ENCODE measurements at regions not wholly inside any gene's neighbourhood (a gene's known extent, or its start where the extent isn't known, plus 50 kb on each side); places are given as distances from the start of the nearest gene placed in this dataset.
"Not testable (repeated sequence)": the region's sequence is repeated elsewhere in the genome, so short reads cannot be mapped to it uniquely, and the experiment has no call there.

- Mint-ChIP-seq H3K27ac (no peak overlapping the region), H3K4me1 (no peaks in the 10 kb centered on the region), H3K9me3 (peaks cover 0 to 15% (median 5%) of the 10 kb centered on the region in 11 donors), H3K36me3 (peaks cover 0 to 4% (median 0%) of the 10 kb centered on the region in 5 donors), H3K27me3 (no peaks in the 10 kb centered on the region), H3K4me3 (no peak overlapping the region)
- no peaks in the 10 kb centered on the region for H3K36me3 ChIP-seq (ENCODE audit: control insufficient read depth in 2 of 3, insufficient read depth in 3 of 3, low read length in 3 of 3)
- DNase-seq (no peak), ATAC-seq (no peak)
- no peaks in the 10 kb centered on the region for H3K4me1 ChIP-seq (ENCODE audit: control insufficient read depth in 2 of 2, insufficient read depth in 2 of 2, low read length in 2 of 2)
- no peak overlapping the region for H3K27ac ChIP-seq (ENCODE audit: low read depth, low read length)
- H3K9me3 ChIP-seq (ENCODE audit: control insufficient read depth in 2 of 3, low read length in 3 of 3): no peaks in the 10 kb centered on the region
- POLR2A ChIA-PET: no interaction called here
- intact Hi-C loops (cut with micrococcal nuclease): no loop called here
- H3K4me3 ChIP-seq (ENCODE audit: low read length): no peak overlapping the region
- CTCF ChIA-PET: no interaction called here
- H3K27me3 ChIP-seq (ENCODE audit: control insufficient read depth in 2 of 2, insufficient read depth in 2 of 2, low read length in 2 of 2): no peaks in the 10 kb centered on the region
These were observed 454.8 kb upstream of the CDH11 start for GRCh38 chr16:65576631-65577030.

GRCh38 chr16:65576139-65576538, 454.3 kb upstream of the CDH11 start:
- no peaks in the 10 kb centered on the region for H3K36me3 ChIP-seq (ENCODE audit: control insufficient read depth in 2 of 3, insufficient read depth in 3 of 3, low read length in 3 of 3)
- no peak overlapping the region for H3K27ac Mint-ChIP-seq
- H3K36me3 Mint-ChIP-seq: peaks cover 0 to 4% (median 0%) of the 10 kb centered on the region in 5 donors
- no peaks in the 10 kb centered on the region for H3K4me1 ChIP-seq (ENCODE audit: control insufficient read depth in 2 of 2, insufficient read depth in 2 of 2, low read length in 2 of 2)
- no peak overlapping the region for H3K27ac ChIP-seq (ENCODE audit: low read depth, low read length)
- DNase-seq: no peak
- H3K4me1 Mint-ChIP-seq: no peaks in the 10 kb centered on the region
- intact Hi-C loops (cut with micrococcal nuclease): no loop called here
- H3K4me3 ChIP-seq (ENCODE audit: low read length): no peak overlapping the region
- no peaks in the 10 kb centered on the region for H3K9me3 ChIP-seq (ENCODE audit: control insufficient read depth in 2 of 3, low read length in 3 of 3)
- H3K27me3 ChIP-seq (ENCODE audit: control insufficient read depth in 2 of 2, insufficient read depth in 2 of 2, low read length in 2 of 2): no peaks in the 10 kb centered on the region
- CTCF ChIA-PET: no interaction called here
- no peak overlapping the region for H3K4me3 Mint-ChIP-seq
- ATAC-seq: no peak
- no peaks in the 10 kb centered on the region for H3K27me3 Mint-ChIP-seq
- H3K9me3 Mint-ChIP-seq: peaks cover 0 to 15% (median 6%) of the 10 kb centered on the region in 11 donors
- POLR2A ChIA-PET: no interaction called here

- ATAC-seq (no peak), DNase-seq (no peak)
- Mint-ChIP-seq H3K36me3 (peaks cover 0 to 4% (median 0%) of the 10 kb centered on the region in 5 donors), H3K4me3 (no peak overlapping the region), H3K27me3 (no peaks in the 10 kb centered on the region), H3K9me3 (peaks cover 0 to 18% (median 8%) of the 10 kb centered on the region in 11 donors), H3K27ac (no peak overlapping the region), H3K4me1 (no peaks in the 10 kb centered on the region)
- ChIA-PET POLR2A (no interaction called here), CTCF (no interaction called here)
- Histone ChIP-seq H3K27me3 (ENCODE audit: control insufficient read depth in 2 of 2, insufficient read depth in 2 of 2, low read length in 2 of 2) (no peaks in the 10 kb centered on the region), H3K4me3 (ENCODE audit: low read length) (no peak overlapping the region), H3K4me1 (ENCODE audit: control insufficient read depth in 2 of 2, insufficient read depth in 2 of 2, low read length in 2 of 2) (no peaks in the 10 kb centered on the region), H3K36me3 (ENCODE audit: control insufficient read depth in 2 of 3, insufficient read depth in 3 of 3, low read length in 3 of 3) (no peaks in the 10 kb centered on the region), H3K27ac (ENCODE audit: low read depth, low read length) (no peak overlapping the region), H3K9me3 (ENCODE audit: control insufficient read depth in 2 of 3, low read length in 3 of 3) (no peaks in the 10 kb centered on the region)
- intact Hi-C loops (cut with micrococcal nuclease): no loop called here
These were observed 452.6 kb upstream of the CDH11 start for GRCh38 chr16:65574326-65574966.

- ChIA-PET CTCF (no interaction called here), POLR2A (no interaction called here)
- ATAC-seq: no peak
- no peaks in the 10 kb centered on the region for H3K4me1 Mint-ChIP-seq
- H3K4me3 Mint-ChIP-seq: no peak overlapping the region
- H3K36me3 Mint-ChIP-seq: peaks cover 0 to 4% (median 0%) of the 10 kb centered on the region in 5 donors
- no peaks in the 10 kb centered on the region for H3K27me3 ChIP-seq (ENCODE audit: control insufficient read depth in 2 of 2, insufficient read depth in 2 of 2, low read length in 2 of 2)
- H3K27ac ChIP-seq (ENCODE audit: low read depth, low read length): no peak overlapping the region
- no peaks in the 10 kb centered on the region for H3K36me3 ChIP-seq (ENCODE audit: control insufficient read depth in 2 of 3, insufficient read depth in 3 of 3, low read length in 3 of 3)
- H3K4me3 ChIP-seq (ENCODE audit: low read length): no peak overlapping the region
- H3K27me3 Mint-ChIP-seq: no peaks in the 10 kb centered on the region
- H3K27ac Mint-ChIP-seq: no peak overlapping the region
- intact Hi-C loops (cut with micrococcal nuclease): no loop called here
- no peak for DNase-seq
- H3K4me1 ChIP-seq (ENCODE audit: control insufficient read depth in 2 of 2, insufficient read depth in 2 of 2, low read length in 2 of 2): no peaks in the 10 kb centered on the region
- no peaks in the 10 kb centered on the region for H3K9me3 ChIP-seq (ENCODE audit: control insufficient read depth in 2 of 3, low read length in 3 of 3)
- H3K9me3 Mint-ChIP-seq: peaks cover 0 to 18% (median 5%) of the 10 kb centered on the region in 11 donors
These were observed 450.3 kb upstream of the CDH11 start for GRCh38 chr16:65572156-65572555.

- DNase-seq (no peak), ATAC-seq (no peak)
- Mint-ChIP-seq H3K27ac (no peak overlapping the region), H3K27me3 (no peaks in the 10 kb centered on the region), H3K36me3 (no peaks in the 10 kb centered on the region), H3K9me3 (peaks cover 0 to 17% (median 3%) of the 10 kb centered on the region in 11 donors), H3K4me1 (no peaks in the 10 kb centered on the region), H3K4me3 (no peak overlapping the region)
- Histone ChIP-seq H3K36me3 (ENCODE audit: control insufficient read depth in 2 of 3, insufficient read depth in 3 of 3, low read length in 3 of 3) (no peaks in the 10 kb centered on the region), H3K4me3 (ENCODE audit: low read length) (no peak overlapping the region), H3K4me1 (ENCODE audit: control insufficient read depth in 2 of 2, insufficient read depth in 2 of 2, low read length in 2 of 2) (no peaks in the 10 kb centered on the region), H3K9me3 (ENCODE audit: control insufficient read depth in 2 of 3, low read length in 3 of 3) (no peaks in the 10 kb centered on the region), H3K27me3 (ENCODE audit: control insufficient read depth in 2 of 2, insufficient read depth in 2 of 2, low read length in 2 of 2) (no peaks in the 10 kb centered on the region), H3K27ac (ENCODE audit: low read depth, low read length) (no peak overlapping the region)
- intact Hi-C loops (cut with micrococcal nuclease): no loop called here
- ChIA-PET CTCF (no interaction called here), POLR2A (no interaction called here)
These were observed 448.4 kb upstream of the CDH11 start for GRCh38 chr16:65570261-65570660.

- peaks cover 0 to 3% (median 0%) of the 10 kb centered on the region in 5 donors for H3K36me3 Mint-ChIP-seq
- no peak overlapping the region for H3K4me3 ChIP-seq (ENCODE audit: low read length)
- no peak overlapping the region for H3K27ac ChIP-seq (ENCODE audit: low read depth, low read length)
- DNase-seq: no peak
- H3K4me1 Mint-ChIP-seq: no peaks in the 10 kb centered on the region
- no peak overlapping the region for H3K27ac Mint-ChIP-seq
- ChIA-PET CTCF (no interaction called here), POLR2A (no interaction called here)
- intact Hi-C loops (cut with micrococcal nuclease): no loop called here
- H3K4me3 Mint-ChIP-seq: no peak overlapping the region
- ATAC-seq: no peak
- peaks cover 0 to 4% (median 0%) of the 10 kb centered on the region in 3 experiments for H3K9me3 ChIP-seq (ENCODE audit: control insufficient read depth in 2 of 3, low read length in 3 of 3)
- no peaks in the 10 kb centered on the region for H3K36me3 ChIP-seq (ENCODE audit: control insufficient read depth in 2 of 3, insufficient read depth in 3 of 3, low read length in 3 of 3)
- H3K4me1 ChIP-seq (ENCODE audit: control insufficient read depth in 2 of 2, insufficient read depth in 2 of 2, low read length in 2 of 2): no peaks in the 10 kb centered on the region
- H3K27me3 Mint-ChIP-seq: peaks cover 0 to 3% (median 0%) of the 10 kb centered on the region in 5 donors
- no peaks in the 10 kb centered on the region for H3K27me3 ChIP-seq (ENCODE audit: control insufficient read depth in 2 of 2, insufficient read depth in 2 of 2, low read length in 2 of 2)
- peaks cover 0 to 22% (median 13%) of the 10 kb centered on the region in 11 donors for H3K9me3 Mint-ChIP-seq
These were observed 438.0 kb upstream of the CDH11 start for GRCh38 chr16:65559846-65560245.

- H3K9me3 Mint-ChIP-seq: peaks cover 0 to 48% (median 9%) of the 10 kb centered on the region in 11 donors
- H3K27me3 ChIP-seq (ENCODE audit: control insufficient read depth in 2 of 2, insufficient read depth in 2 of 2, low read length in 2 of 2); H3K36me3 Mint-ChIP-seq; intact Hi-C loops (cut with micrococcal nuclease); H3K27me3 Mint-ChIP-seq; H3K36me3 ChIP-seq (ENCODE audit: control insufficient read depth in 2 of 3, insufficient read depth in 3 of 3, low read length in 3 of 3); H3K4me3 Mint-ChIP-seq; H3K27ac ChIP-seq (ENCODE audit: low read depth, low read length); H3K27ac Mint-ChIP-seq; H3K4me1 ChIP-seq (ENCODE audit: control insufficient read depth in 2 of 2, insufficient read depth in 2 of 2, low read length in 2 of 2); CTCF ChIA-PET; H3K9me3 ChIP-seq (ENCODE audit: control insufficient read depth in 2 of 3, low read length in 3 of 3); H3K4me3 ChIP-seq (ENCODE audit: low read length); ATAC-seq; DNase-seq; POLR2A ChIA-PET; H3K4me1 Mint-ChIP-seq: not testable (repeated sequence)
These were observed 427.8 kb upstream of the CDH11 start for GRCh38 chr16:65549689-65550088.

Data from naive thymus-derived CD4-positive, alpha-beta T cell (primary cell).